Testis (tissue), 2 donors: ENCODE measurements at regions not wholly inside any gene's neighbourhood (a gene's known extent, or its start where the extent isn't known, plus 50 kb on each side); places are given as distances from the start of the nearest gene placed in this dataset.

Experiments used
- DNase-seq: peaks from one replicate; pipeline ENCODE4 v3.0.0-alpha.2; 2019
- H3K27ac ChIP-seq, 2 donors: fragments of 200-600 bp; sonication (generic); one replicate each; pipeline ENCODE4 v1.5.1; 2019
- H3K27me3 ChIP-seq: fragments of 200-600 bp; sonication (generic); one replicate; pipeline ENCODE4 v1.5.1; 2019
- H3K36me3 ChIP-seq: fragments of 200-600 bp; sonication (generic); one replicate; pipeline ENCODE4 v1.5.1; 2017; ENCODE audit warnings: low read depth; ENCODE audit errors: missing control alignments
- H3K4me1 ChIP-seq: fragments of 200-600 bp; sonication (generic); one replicate; pipeline ENCODE4 v1.5.1; 2019
- H3K4me3 ChIP-seq, 2 donors: fragments of 200-600 bp; sonication (generic); one replicate each; pipeline ENCODE4 v1.5.1; 2017 to 2019
- H3K9me3 ChIP-seq: fragments of 200-600 bp; sonication (generic); one replicate; pipeline ENCODE4 v1.5.1; 2017
- POLR2A ChIP-seq: fragments of 450-650 bp; IDR thresholded peaks from one replicate; pipeline ENCODE4 v1.6.1; 2017; ENCODE audit warnings: antibody characterized with exemption, mild to moderate bottlenecking, moderate library complexity
- WGBS, 2 donors: methylation state at CpG; one replicate each; pipeline ENCODE4 v1.1.5; 2018; 5-methylcytosine and 5-hydroxymethylcytosine counted together
- intact Hi-C: fragments of 100-400 bp; cut with DNase I; formaldehyde crosslinking; loops from one replicate; pipeline ENCODE4 v1.15.1; 2023; ENCODE audit warnings: low total_unique reads
- TF ChIP-seq, protein P1 (sequence below), 3 experiments: fragments of 450-650 bp in 2 of 3; fragments of 200-600 bp in 1 of 3; sonication (generic) in 1 of 3; IDR thresholded peaks; one replicate each; pipeline ENCODE4 v1.5.1; 2016 to 2019; ENCODE audit warnings: antibody characterized with exemption in 3 of 3, mild to moderate bottlenecking in 2 of 3, moderate library complexity in 1 of 3

DNA sequence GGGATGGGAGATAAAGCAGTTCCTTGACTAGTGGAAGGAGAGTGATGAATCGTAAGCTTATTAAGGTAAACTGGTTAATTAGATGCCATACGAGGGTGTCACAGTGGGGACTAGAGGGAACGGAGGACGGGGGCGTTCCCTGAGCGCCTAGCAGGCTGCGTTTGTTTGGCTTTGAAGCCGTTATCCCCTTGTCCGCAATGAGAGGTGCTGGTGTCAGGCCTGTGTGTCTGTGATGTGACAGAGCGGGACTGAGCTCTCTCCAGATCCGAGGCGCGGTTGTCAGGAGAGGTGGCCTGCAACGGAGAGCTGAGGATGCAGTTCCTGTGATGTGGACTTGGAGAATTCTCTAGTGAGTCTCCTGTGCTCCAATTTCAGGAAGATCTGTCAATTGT lies 60.0 kb upstream of the PRPS1L1 start:
- no peaks in the 10 kb centered on the region for H3K36me3 ChIP-seq
- H3K27me3 ChIP-seq, result no peaks in the 10 kb centered on the region
- WGBS, 2 donors, result 38 to 40% methylated on average over 14 of the region's 14 CpGs
- peak overlapping the region in 1 of 2 donors; percentile 73 for H3K4me3 ChIP-seq
- no peak overlapping the region for H3K27ac ChIP-seq
- no peak for DNase-seq
- TF ChIP-seq POLR2A, result no peak
- TF ChIP-seq, protein P1, sequence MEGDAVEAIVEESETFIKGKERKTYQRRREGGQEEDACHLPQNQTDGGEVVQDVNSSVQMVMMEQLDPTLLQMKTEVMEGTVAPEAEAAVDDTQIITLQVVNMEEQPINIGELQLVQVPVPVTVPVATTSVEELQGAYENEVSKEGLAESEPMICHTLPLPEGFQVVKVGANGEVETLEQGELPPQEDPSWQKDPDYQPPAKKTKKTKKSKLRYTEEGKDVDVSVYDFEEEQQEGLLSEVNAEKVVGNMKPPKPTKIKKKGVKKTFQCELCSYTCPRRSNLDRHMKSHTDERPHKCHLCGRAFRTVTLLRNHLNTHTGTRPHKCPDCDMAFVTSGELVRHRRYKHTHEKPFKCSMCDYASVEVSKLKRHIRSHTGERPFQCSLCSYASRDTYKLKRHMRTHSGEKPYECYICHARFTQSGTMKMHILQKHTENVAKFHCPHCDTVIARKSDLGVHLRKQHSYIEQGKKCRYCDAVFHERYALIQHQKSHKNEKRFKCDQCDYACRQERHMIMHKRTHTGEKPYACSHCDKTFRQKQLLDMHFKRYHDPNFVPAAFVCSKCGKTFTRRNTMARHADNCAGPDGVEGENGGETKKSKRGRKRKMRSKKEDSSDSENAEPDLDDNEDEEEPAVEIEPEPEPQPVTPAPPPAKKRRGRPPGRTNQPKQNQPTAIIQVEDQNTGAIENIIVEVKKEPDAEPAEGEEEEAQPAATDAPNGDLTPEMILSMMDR (IDR thresholded peaks at IDR 0.05), result no peak
- H3K9me3 ChIP-seq, result no peaks in the 10 kb centered on the region
- H3K4me1 ChIP-seq, result no peaks in the 10 kb centered on the region
- intact Hi-C loops, result no loop called here

DNA sequence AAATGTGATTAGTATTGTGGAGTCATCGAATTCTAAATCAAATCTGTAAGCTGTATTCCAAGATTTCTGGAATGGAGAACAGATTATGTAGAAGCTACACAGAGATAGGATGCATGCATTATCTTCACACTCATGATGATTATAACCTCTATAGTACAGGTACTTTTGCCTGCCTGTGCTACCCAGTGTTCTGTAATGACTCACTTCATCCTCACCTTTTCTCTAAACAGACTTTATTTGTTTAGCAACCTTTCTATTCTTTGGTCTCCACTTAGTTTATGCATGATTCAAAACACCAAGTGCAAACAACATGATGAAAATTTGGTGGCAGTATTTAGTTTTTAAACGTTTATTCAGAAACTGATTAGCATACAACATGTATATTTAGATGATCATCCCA lies 68.4 kb upstream of the PRPS1L1 start:
- WGBS, 2 donors, result 65 to 79% methylated on average over 2 of the region's 2 CpGs
- no peaks in the 10 kb centered on the region for H3K27me3 ChIP-seq
- no peak overlapping the region for H3K4me3 ChIP-seq
- H3K9me3 ChIP-seq, result no peaks in the 10 kb centered on the region
- no peak for DNase-seq
- H3K4me1 ChIP-seq, result no peaks in the 10 kb centered on the region
- H3K36me3 ChIP-seq, result no peaks in the 10 kb centered on the region
- TF ChIP-seq POLR2A, result no peak
- TF ChIP-seq, protein P1 (IDR thresholded peaks at IDR 0.05), result no peak
- intact Hi-C loops, result no loop called here
- no peak overlapping the region for H3K27ac ChIP-seq

DNA sequence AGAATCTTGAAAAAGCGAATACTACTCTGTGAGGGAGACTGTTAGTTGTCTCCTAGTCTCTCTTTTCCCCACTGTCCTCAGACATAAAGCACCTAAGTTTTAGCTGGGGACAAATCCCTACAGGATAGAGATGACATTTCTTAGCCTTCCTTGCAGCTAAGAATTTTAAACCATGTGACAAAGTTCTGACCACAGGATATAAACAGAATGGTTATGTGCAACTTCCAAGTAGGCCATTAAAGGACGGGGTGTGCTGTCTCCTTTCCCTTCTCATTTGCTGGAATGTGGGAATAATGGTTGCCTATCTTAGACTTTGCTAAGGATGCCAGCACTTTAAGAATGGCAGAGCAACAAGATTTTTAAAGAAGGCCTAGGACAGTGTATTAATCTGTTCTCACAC lies 74.9 kb upstream of the PRPS1L1 start:
- no peaks in the 10 kb centered on the region for H3K27me3 ChIP-seq
- WGBS, 2 donors, result 79 to 88% methylated on average over 2 of the region's 2 CpGs
- H3K9me3 ChIP-seq, result no peaks in the 10 kb centered on the region
- no peak overlapping the region for H3K27ac ChIP-seq
- TF ChIP-seq, protein P1 (IDR thresholded peaks at IDR 0.05), result no peak
- TF ChIP-seq POLR2A, result no peak
- no peaks in the 10 kb centered on the region for H3K4me1 ChIP-seq
- H3K36me3 ChIP-seq, result no peaks in the 10 kb centered on the region
- no peak for DNase-seq
- intact Hi-C loops, result no loop called here
- H3K4me3 ChIP-seq, result no peak overlapping the region

DNA sequence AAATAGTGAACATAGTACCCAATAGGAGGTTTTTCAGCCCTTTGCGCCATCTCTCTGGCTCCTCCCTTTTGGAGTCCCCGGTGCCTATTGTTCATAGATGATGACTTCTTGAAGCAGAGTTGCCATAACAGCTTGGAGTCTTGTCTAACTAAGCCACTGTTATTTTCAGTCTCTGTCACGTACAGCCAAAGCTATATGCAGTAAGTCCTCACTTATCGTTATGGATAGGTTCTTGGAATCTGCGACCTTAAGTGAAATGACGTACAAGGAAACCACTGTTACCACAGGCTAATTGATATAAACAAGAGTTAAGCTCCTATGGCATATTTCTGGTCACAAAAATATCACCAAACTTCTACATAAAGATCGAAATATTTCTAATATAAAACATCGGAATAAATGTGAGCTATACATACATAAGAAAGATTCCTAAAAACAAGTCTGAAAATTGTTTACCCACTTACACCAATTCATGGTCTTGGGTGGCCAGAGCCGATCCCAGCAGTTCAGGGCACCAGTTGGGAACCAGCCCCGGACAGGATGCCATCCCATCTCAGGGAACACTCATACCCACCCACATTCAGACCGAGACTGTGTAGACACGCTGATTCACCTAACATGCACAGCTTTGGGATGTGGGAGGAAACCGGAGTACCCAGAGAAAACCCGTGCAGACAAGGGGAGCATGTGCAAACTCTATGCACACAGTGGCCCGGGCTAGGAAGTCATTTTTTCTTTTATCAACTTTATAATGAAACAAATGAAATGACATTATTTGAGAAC lies 76.0 kb upstream of the PRPS1L1 start:
- H3K9me3 ChIP-seq, result no peaks in the 10 kb centered on the region
- TF ChIP-seq, protein P1 (IDR thresholded peaks at IDR 0.05), result no peak
- TF ChIP-seq POLR2A, result no peak
- H3K4me1 ChIP-seq, result no peaks in the 10 kb centered on the region
- no peak overlapping the region for H3K27ac ChIP-seq
- H3K4me3 ChIP-seq, result no peak overlapping the region
- no peak for DNase-seq
- no peaks in the 10 kb centered on the region for H3K36me3 ChIP-seq
- 92% methylated on average over 15 of the region's 15 CpGs for WGBS, 2 donors
- no peaks in the 10 kb centered on the region for H3K27me3 ChIP-seq
- intact Hi-C loops, result no loop called here

DNA sequence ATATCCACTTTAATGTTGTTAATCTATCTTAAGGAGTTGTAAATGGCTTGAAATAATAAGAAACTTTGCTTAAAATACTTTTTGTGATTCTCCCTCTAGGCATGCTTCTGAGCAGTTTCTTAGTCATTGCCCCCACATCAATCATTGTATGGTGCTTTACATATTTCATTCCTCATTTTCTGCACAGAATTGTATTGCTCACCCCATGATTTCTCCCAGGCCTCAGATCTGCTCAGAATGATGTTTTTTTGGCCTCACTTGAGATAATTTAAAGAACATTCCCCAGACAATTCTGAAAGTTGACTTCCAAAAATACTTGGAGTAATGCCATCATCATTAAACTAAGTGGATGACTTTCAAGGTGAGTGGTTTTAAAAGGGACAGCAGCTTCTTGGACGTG lies 82.1 kb upstream of the PRPS1L1 start:
- Histone ChIP-seq H3K27ac (no peak overlapping the region), H3K27me3 (no peaks in the 10 kb centered on the region), H3K36me3 (no peaks in the 10 kb centered on the region), H3K4me1 (no peaks in the 10 kb centered on the region), H3K9me3 (no peaks in the 10 kb centered on the region), H3K4me3 (no peak overlapping the region)
- DNase-seq, result no peak
- 36 to 58% methylated on average over 1 of the region's 1 CpG for WGBS, 2 donors
- no peak for TF ChIP-seq POLR2A
- TF ChIP-seq, protein P1 (IDR thresholded peaks at IDR 0.05), result no peak
- intact Hi-C loops, result no loop called here
